OCI-LY3 (cell line): ENCODE measurements at regions not wholly inside any gene's neighbourhood (a gene's known extent, or its start where the extent isn't known, plus 50 kb on each side); places are given as distances from the start of the nearest gene placed in this dataset.

Experiments used
- EZH2phosphoT487 ChIP-seq: fragments of 200-600 bp; shearing (Covaris generic); IDR thresholded peaks from 2 replicates; pipeline ENCODE4 v1.6.1; 2018; ENCODE audit warnings: antibody characterized with exemption, mixed run types, low read depth
- TF ChIP-seq, protein P1 (sequence below): fragments of 200-600, 300-600 bp; sonication (generic); IDR thresholded peaks from 2 replicates; pipeline ENCODE4 v1.5.1; 2014; ENCODE audit warnings: antibody characterized with exemption, low read length, low read depth

DNA sequence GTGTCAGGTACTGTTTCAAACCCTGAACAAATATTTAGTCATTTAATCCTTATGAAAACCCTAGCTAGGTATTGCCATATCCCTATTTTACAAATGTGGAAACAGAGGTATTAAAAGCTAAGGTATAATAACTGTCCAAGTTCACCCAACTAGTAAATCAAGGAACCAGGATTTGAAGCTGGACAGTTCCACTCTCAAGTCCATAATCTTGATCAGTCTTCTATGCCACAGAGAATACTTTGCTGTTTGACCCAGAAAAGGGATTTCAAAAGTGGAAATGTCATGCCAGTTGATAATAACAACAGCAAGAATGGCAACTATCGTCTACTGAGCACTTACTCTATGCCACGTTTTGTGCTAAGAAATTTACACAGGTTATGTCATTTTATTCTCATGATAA, 90.4 kb upstream of the KIT start:
- TF ChIP-seq EZH2phosphoT487: no peak
- TF ChIP-seq, protein P1, sequence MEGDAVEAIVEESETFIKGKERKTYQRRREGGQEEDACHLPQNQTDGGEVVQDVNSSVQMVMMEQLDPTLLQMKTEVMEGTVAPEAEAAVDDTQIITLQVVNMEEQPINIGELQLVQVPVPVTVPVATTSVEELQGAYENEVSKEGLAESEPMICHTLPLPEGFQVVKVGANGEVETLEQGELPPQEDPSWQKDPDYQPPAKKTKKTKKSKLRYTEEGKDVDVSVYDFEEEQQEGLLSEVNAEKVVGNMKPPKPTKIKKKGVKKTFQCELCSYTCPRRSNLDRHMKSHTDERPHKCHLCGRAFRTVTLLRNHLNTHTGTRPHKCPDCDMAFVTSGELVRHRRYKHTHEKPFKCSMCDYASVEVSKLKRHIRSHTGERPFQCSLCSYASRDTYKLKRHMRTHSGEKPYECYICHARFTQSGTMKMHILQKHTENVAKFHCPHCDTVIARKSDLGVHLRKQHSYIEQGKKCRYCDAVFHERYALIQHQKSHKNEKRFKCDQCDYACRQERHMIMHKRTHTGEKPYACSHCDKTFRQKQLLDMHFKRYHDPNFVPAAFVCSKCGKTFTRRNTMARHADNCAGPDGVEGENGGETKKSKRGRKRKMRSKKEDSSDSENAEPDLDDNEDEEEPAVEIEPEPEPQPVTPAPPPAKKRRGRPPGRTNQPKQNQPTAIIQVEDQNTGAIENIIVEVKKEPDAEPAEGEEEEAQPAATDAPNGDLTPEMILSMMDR: no peak
